Stomach (tissue), 8 donors: ENCODE measurements at regions not wholly inside any gene's neighbourhood (a gene's known extent, or its start where the extent isn't known, plus 50 kb on each side); places are given as distances from the start of the nearest gene placed in this dataset.

ENCODE experiments used
- DNase-seq, 2 donors: peaks; one replicate each; pipeline versions ENCODE4 v3.0.0 to v3.0.0-alpha.2; 2013 to 2019
- H3K27ac ChIP-seq, 5 donors: fragments of 200-600 bp in 4 of 5; sonication (generic) in 4 of 5; one replicate each; pipeline ENCODE4 v1.5.1; 2013 to 2019; ENCODE audit warnings: mild to moderate bottlenecking in 1 of 5, moderate library complexity in 1 of 5
- H3K27me3 ChIP-seq, 3 donors: fragments of 200-600 bp; sonication (generic); one replicate each; pipeline ENCODE4 v1.5.1; 2017 to 2019; ENCODE audit warnings: mixed run types in 1 of 3
- H3K36me3 ChIP-seq, 4 donors: fragments of 200-600 bp; sonication (generic); 1 replicate in 3 of 4; 2 replicates in 1 of 4; pipeline ENCODE4 v1.5.1; 2016 to 2019
- H3K4me1 ChIP-seq, 4 donors: fragments of 200-600 bp; sonication (generic); one replicate each; pipeline ENCODE4 v1.5.1; 2016 to 2019
- H3K4me3 ChIP-seq, 4 donors: fragments of 200-600 bp; sonication (generic) in 3 of 4; one replicate each; pipeline ENCODE4 v1.5.1; 2016 to 2019; ENCODE audit warnings: mild to moderate bottlenecking in 1 of 4
- H3K9me3 ChIP-seq, 4 donors: fragments of 200-600 bp; sonication (generic); one replicate each; pipeline ENCODE4 v1.5.1; 2016 to 2019
- EP300 ChIP-seq: sonication (generic); formaldehyde crosslinking; IDR thresholded peaks from one replicate; pipeline ENCODE4 v1.6.1; 2017; ENCODE audit warnings: antibody characterized with exemption
- POLR2A ChIP-seq, 4 donors: fragments of 450-650 bp; IDR thresholded peaks; one replicate each; pipeline ENCODE4 v1.6.1; 2016; ENCODE audit warnings: antibody characterized with exemption in 4 of 4, control low read depth in 2 of 4, mild to moderate bottlenecking in 1 of 4, moderate library complexity in 1 of 4
- POLR2AphosphoS5 ChIP-seq, 3 donors: sonication (generic); formaldehyde crosslinking; IDR thresholded peaks; one replicate each; pipeline ENCODE4 v1.6.1; 2016; ENCODE audit warnings: antibody characterized with exemption in 3 of 3
- WGBS, 5 donors: extraction: QIAGEN DNeasy Blood & Tissue Kit in 3 of 5; methylation state at CpG; one replicate each; pipeline versions ENCODE4 v1.1.5 to v1.1.7; 2013 to 2018; 5-methylcytosine and 5-hydroxymethylcytosine counted together
- intact Hi-C: fragments of 100-400 bp; cut with DNase I; formaldehyde crosslinking; loops from one replicate; pipeline ENCODE4 v1.15.1; 2023; ENCODE audit warnings: low total_unique reads
- TF ChIP-seq, protein P1 (sequence below), 7 experiments: fragments of 450-650 bp in 4 of 7; fragments of 200-600 bp in 3 of 7; sonication (generic) in 3 of 7; IDR thresholded peaks; one replicate each; pipeline ENCODE4 v1.5.1; 2016 to 2019; ENCODE audit warnings: antibody characterized with exemption in 7 of 7, control low read depth in 2 of 7, mild to moderate bottlenecking in 1 of 7
- donor health status: healthy with polysubstance abuse.
- donor health status: Bipolar disorder and iron deficiency.
- donor health status: healthy.

DNA sequence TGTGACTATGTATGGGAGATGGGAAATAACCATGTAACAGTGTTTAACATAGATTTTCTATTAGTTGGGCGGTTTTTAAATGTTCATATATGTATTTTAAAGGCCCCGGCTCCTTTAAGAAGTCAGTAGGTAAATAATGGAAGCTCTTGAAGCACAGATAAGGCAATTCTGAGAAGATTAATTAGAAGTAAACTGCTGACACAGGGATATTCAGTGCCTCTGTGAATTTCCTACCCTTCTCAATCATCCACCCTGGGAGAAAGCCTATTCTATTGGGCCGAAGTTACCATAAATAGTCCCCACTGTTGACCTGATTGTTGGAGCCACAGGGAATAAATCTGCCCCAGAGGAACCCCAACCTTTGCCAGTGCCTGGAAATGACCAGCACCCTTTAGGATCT is 56.8 kb upstream of the SIX3 start:
- H3K4me3 ChIP-seq = no peak overlapping the region
- H3K27me3 ChIP-seq = peaks cover 0 to 52% (median 2%) of the 10 kb centered on the region in 3 donors
- H3K9me3 ChIP-seq = no peaks in the 10 kb centered on the region
- 40 to 64% (median 59%) methylated on average over 3 of the region's 3 CpGs for WGBS, 5 donors
- H3K36me3 ChIP-seq = no peaks in the 10 kb centered on the region
- H3K27ac ChIP-seq = no peak overlapping the region
- intact Hi-C loops = no loop called here
- no peaks in the 10 kb centered on the region for H3K4me1 ChIP-seq
- no peak for TF ChIP-seq EP300
- TF ChIP-seq POLR2AphosphoS5 (IDR thresholded peaks at IDR 0.05) = no peak
- TF ChIP-seq, protein P1, sequence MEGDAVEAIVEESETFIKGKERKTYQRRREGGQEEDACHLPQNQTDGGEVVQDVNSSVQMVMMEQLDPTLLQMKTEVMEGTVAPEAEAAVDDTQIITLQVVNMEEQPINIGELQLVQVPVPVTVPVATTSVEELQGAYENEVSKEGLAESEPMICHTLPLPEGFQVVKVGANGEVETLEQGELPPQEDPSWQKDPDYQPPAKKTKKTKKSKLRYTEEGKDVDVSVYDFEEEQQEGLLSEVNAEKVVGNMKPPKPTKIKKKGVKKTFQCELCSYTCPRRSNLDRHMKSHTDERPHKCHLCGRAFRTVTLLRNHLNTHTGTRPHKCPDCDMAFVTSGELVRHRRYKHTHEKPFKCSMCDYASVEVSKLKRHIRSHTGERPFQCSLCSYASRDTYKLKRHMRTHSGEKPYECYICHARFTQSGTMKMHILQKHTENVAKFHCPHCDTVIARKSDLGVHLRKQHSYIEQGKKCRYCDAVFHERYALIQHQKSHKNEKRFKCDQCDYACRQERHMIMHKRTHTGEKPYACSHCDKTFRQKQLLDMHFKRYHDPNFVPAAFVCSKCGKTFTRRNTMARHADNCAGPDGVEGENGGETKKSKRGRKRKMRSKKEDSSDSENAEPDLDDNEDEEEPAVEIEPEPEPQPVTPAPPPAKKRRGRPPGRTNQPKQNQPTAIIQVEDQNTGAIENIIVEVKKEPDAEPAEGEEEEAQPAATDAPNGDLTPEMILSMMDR (IDR thresholded peaks at IDR 0.05) = no peak
- TF ChIP-seq POLR2A (IDR thresholded peaks at IDR 0.05) = no peak
- DNase-seq = no peak

DNA sequence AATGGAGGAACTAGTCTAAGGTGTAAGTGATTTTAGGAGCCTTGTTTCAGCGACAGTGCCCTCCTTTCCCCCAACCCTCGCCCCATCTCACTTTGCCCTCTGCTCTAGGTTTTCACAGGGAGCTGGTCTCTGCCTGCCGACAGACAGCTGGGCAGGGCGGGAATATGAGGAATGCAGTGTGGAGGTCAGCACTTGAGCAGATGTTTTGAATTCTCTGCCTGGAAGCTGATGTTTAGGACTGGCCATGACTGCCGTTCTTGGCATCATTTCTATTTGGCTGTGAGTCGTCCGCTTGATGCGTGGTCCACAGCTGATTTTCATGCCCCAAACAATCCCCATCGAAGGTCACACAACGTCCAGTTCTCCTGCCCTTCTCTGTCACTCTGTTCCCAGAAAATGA is 55.1 kb upstream of the SIX3 start:
- no peaks in the 10 kb centered on the region for H3K4me1 ChIP-seq
- H3K27me3 ChIP-seq = peaks cover 0 to 39% (median 2%) of the 10 kb centered on the region in 3 donors
- TF ChIP-seq POLR2A (IDR thresholded peaks at IDR 0.05) (no peak), EP300 (no peak), POLR2AphosphoS5 (IDR thresholded peaks at IDR 0.05) (no peak)
- TF ChIP-seq, protein P1 (IDR thresholded peaks at IDR 0.05) = no peak
- H3K9me3 ChIP-seq = peaks cover 0 to 1% (median under 1%) of the 10 kb centered on the region in 4 donors
- DNase-seq = no peak
- intact Hi-C loops = no loop called here
- 48 to 72% (median 58%) methylated on average over 10 of the region's 10 CpGs for WGBS, 5 donors
- H3K27ac ChIP-seq = no peak overlapping the region
- H3K36me3 ChIP-seq = no peaks in the 10 kb centered on the region
- no peak overlapping the region for H3K4me3 ChIP-seq

DNA sequence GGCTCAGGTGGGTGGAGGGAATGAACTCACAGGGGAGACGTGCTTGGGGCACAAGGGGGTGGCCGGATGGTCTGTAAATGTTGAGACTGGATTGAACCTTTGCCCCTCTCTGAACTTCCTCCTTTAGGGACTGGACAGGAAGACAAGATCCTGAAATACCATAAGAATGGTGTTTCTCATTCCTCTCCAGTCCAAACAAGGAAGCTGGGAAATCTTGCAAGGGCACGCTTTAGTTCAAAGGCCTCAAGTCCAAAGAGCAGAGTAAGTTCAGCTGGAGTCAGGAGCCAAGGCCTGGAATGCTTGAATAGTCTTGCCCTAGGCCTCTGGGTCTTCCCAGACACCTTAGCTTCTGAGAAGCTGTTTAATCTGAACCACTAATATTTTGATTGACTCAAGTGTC is 52.4 kb upstream of the SIX3 start:
- Histone ChIP-seq H3K27ac (no peak overlapping the region), H3K9me3 (peaks cover 0 to 19% (median 11%) of the 10 kb centered on the region in 4 donors), H3K4me1 (no peaks in the 10 kb centered on the region), H3K4me3 (no peak overlapping the region), H3K36me3 (no peaks in the 10 kb centered on the region), H3K27me3 (peaks cover 0 to 29% (median 2%) of the 10 kb centered on the region in 3 donors)
- WGBS, 5 donors = 67 to 82% (median 81%) methylated on average over 3 of the region's 3 CpGs
- no peak for TF ChIP-seq EP300
- TF ChIP-seq, protein P1 (IDR thresholded peaks at IDR 0.05) = no peak
- no peak for TF ChIP-seq POLR2AphosphoS5 (IDR thresholded peaks at IDR 0.05)
- TF ChIP-seq POLR2A (IDR thresholded peaks at IDR 0.05) = no peak
- intact Hi-C loops = no loop called here
- DNase-seq = no peak
